Epithelial cell of esophagus (primary cell): ENCODE measurements at regions not wholly inside any gene's neighbourhood (a gene's known extent, or its start where the extent isn't known, plus 50 kb on each side); places are given as distances from the start of the nearest gene placed in this dataset.

ENCODE experiments used
- DNase-seq: peaks from one replicate; pipeline ENCODE4 v3.0.0; 2010; ENCODE audit warnings: low read depth
- H3K4me3 ChIP-seq: 2 replicates; pipeline ENCODE4 v1.5.1; 2011; ENCODE audit warnings: mild to moderate bottlenecking, low read length, control low read depth
- TF ChIP-seq, protein P1 (sequence below): IDR thresholded peaks from 2 replicates; pipeline ENCODE4 v1.5.1; 2011; ENCODE audit warnings: low read depth, mild to moderate bottlenecking, low read length, control low read depth, inconsistent platforms; ENCODE audit not compliant: insufficient read depth; ENCODE audit errors: missing control alignments

DNA sequence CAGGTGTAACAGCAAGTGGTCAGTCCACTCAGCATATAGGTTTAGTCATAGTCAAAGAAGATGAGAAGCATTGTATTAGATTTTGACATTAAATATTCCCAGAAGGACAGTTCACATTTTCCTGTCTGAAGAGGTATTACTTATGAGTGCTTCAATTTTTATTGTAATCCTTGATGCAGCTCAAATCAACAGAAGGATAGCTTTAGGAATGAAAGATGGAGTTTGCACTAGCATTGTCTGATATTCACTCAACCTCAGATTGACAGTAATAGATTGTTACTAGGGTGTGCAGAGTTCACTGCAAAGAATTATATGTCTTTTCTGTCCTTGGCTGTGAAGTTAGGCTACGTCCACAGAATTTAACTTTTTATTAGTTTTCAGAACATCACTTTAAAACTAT lies 764.3 kb upstream of the AADAT start:
- no peak overlapping the region for H3K4me3 ChIP-seq
- TF ChIP-seq, protein P1, sequence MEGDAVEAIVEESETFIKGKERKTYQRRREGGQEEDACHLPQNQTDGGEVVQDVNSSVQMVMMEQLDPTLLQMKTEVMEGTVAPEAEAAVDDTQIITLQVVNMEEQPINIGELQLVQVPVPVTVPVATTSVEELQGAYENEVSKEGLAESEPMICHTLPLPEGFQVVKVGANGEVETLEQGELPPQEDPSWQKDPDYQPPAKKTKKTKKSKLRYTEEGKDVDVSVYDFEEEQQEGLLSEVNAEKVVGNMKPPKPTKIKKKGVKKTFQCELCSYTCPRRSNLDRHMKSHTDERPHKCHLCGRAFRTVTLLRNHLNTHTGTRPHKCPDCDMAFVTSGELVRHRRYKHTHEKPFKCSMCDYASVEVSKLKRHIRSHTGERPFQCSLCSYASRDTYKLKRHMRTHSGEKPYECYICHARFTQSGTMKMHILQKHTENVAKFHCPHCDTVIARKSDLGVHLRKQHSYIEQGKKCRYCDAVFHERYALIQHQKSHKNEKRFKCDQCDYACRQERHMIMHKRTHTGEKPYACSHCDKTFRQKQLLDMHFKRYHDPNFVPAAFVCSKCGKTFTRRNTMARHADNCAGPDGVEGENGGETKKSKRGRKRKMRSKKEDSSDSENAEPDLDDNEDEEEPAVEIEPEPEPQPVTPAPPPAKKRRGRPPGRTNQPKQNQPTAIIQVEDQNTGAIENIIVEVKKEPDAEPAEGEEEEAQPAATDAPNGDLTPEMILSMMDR, result no peak
- no peak for DNase-seq

DNA sequence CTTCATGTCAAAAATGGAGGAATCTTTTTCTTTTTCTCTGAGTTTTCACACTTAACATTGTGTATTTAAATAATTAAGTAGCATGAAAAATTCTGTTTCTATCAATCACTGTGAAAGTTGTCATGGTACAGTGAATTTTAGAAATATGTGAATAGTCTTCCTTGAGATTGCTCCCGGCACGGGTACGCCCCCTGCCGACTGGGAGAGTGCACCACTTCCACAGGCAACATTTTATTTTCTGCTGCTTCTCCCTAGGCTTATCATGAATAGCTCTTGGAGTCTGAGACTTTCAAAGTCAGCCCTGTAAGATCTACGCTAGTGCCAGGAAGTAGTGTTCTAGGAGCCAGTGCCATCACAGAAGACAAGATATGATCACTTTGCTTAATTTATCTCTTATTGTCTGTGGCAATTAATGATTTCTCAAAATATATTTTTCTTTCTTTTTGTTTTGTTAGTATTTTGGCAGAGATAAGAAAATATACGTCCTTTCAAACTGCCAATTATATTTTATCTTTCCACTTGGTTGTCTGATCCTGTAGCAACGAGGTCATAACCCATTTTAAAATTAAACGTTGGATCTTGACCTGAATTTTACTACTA lies 763.8 kb upstream of the AADAT start:
- DNase-seq, result peak; percentile 68
- TF ChIP-seq, protein P1, result peak; percentile 94

GRCh38 chr4:170849969-170850368 lies 760.2 kb upstream of the AADAT start:
- no peak overlapping the region for H3K4me3 ChIP-seq
- TF ChIP-seq, protein P1, result no peak
- peak; percentile 18 for DNase-seq

More for the DNA sequence above, 763.8 kb upstream of the AADAT start:
- no peak overlapping the region for H3K4me3 ChIP-seq

DNA sequence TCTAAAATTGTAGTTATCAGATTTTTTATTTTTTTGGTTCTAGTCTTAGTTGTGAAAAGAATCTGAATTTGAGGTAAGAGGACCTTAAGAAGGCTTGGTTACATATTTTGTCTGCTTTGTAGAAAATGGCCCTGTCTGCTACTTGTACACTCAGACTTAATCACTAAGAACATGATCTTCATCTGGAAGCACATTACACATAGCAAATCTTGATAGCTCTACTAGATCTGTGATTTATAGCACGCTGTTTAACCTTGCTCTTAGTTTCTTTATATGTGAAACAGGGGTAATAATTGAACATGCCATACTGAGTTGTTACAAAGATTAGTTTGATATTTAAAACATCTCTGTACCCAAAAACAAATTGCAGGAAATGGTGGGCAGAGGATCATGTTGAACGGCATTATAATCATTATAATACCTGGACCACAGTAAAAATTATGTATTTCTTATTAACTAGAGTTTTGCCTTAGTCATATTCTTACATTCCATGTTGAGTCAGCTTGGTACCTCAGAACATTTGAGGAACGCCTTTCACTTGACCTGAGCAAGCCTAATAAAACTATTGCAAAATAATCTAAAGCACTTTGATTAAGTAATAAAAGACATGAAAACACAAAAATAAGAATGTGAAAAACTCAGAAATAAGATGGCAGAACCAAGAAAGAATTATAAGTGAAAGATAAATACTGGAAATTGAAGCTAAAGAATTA lies 738.0 kb upstream of the AADAT start:
- TF ChIP-seq, protein P1, result no peak
- no peak overlapping the region for H3K4me3 ChIP-seq

DNA sequence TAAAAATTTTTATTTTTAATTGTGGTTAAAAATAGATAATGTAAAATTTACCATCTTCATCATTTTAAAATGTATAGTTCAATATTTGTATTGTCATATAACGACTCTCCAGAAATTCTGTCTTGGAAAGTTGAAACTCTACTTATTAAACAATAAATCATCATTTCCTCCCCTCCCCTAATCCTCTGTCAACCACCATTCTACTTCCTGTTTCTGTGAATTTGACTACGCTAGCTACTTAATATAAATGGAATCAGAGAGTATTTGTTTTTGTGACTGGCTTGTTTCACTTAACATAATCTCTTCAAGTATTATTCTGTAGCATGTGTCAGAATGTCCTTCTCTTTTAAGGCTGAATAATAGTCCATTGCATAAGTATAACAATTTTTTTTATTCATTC lies 729.0 kb upstream of the AADAT start:
- TF ChIP-seq, protein P1, result no peak
- H3K4me3 ChIP-seq, result no peak overlapping the region
- no peak for DNase-seq

More for the DNA sequence above, 738.0 kb upstream of the AADAT start:
- DNase-seq, result peak; percentile 69

- DNase-seq, result no peak
- no peak overlapping the region for H3K4me3 ChIP-seq
- TF ChIP-seq, protein P1, result no peak
These were observed 715.6 kb upstream of the AADAT start for GRCh38 chr4:170805352-170805751.

- H3K4me3 ChIP-seq, result no peak overlapping the region
- no peak for DNase-seq
- TF ChIP-seq, protein P1, result no peak
These were observed 715.2 kb upstream of the AADAT start for GRCh38 chr4:170804930-170805329.
